GM23338 (cell line): ENCODE measurements at regions not wholly inside any gene's neighbourhood (a gene's known extent, or its start where the extent isn't known, plus 50 kb on each side); places are given as distances from the start of the nearest gene placed in this dataset.

ENCODE experiments used
- ATAC-seq: fragments of 200-7000 bp; cut with Tn5 transposase; 3 replicates; pipeline ENCODE4 v1.9.1; 2020
- DNase-seq: peaks from one replicate; pipeline ENCODE4 v3.0.0-alpha.2; 2015; ENCODE audit warnings: low spot score
- H2AFZ ChIP-seq: fragments of 200-600 bp; sonication (generic); 2 replicates; pipeline ENCODE4 v1.8.0; 2016; ENCODE audit warnings: antibody characterized with exemption, mild to moderate bottlenecking, moderate library complexity
- H3F3A ChIP-seq: fragments of 200-600 bp; sonication (generic); replicated peaks from 2 replicates; pipeline ENCODE4 v1.8.0; 2017; ENCODE audit warnings: antibody characterized with exemption, mixed run types, low read depth
- H3K27ac ChIP-seq: fragments of 200-600 bp; sonication (generic); 2 replicates; pipeline ENCODE4 v1.6.1; 2016; ENCODE audit warnings: low read depth
- H3K27me3 ChIP-seq: fragments of 200-600 bp; sonication (generic); 2 replicates; pipeline ENCODE4 v1.8.0; 2016; ENCODE audit warnings: mild to moderate bottlenecking, mixed run types, moderate library complexity; ENCODE audit not compliant: insufficient read depth
- H3K36me3 ChIP-seq: fragments of 200-600 bp; sonication (generic); 2 replicates; pipeline ENCODE4 v1.8.0; 2016; ENCODE audit warnings: mild to moderate bottlenecking; ENCODE audit not compliant: insufficient read depth
- H3K4me1 ChIP-seq: fragments of 200-600 bp; sonication (generic); 2 replicates; pipeline ENCODE4 v1.8.0; 2016; ENCODE audit warnings: mild to moderate bottlenecking, moderate library complexity; ENCODE audit not compliant: insufficient read depth
- H3K4me2 ChIP-seq: fragments of 200-600 bp; sonication (generic); 2 replicates; pipeline ENCODE4 v1.7.1; 2017; ENCODE audit warnings: mixed run types
- H3K4me3 ChIP-seq: fragments of 200-600 bp; sonication (generic); 2 replicates; pipeline ENCODE4 v1.6.1; 2016; ENCODE audit warnings: mixed run types
- H3K79me2 ChIP-seq: fragments of 200-600 bp; sonication (generic); replicated peaks from 2 replicates; pipeline ENCODE4 v1.8.0; 2017; ENCODE audit warnings: mild to moderate bottlenecking; ENCODE audit not compliant: insufficient read depth
- H3K9me2 ChIP-seq: fragments of 200-600 bp; sonication (generic); 2 replicates; pipeline ENCODE4 v1.8.0; 2017; ENCODE audit not compliant: insufficient read depth
- H4K20me1 ChIP-seq: fragments of 200-600 bp; sonication (generic); replicated peaks from 2 replicates; pipeline ENCODE4 v1.8.0; 2017; ENCODE audit warnings: mild to moderate bottlenecking; ENCODE audit not compliant: insufficient read depth
- H3K27ac Mint-ChIP-seq: 2 replicates; pipeline ENCODE4 v1.8.0; 2020; ENCODE audit warnings: inconsistent platforms, mild to moderate bottlenecking, moderate library complexity, mixed read lengths
- H3K27me3 Mint-ChIP-seq: 3 replicates; pipeline ENCODE4 v1.8.0; 2022; ENCODE audit warnings: low read depth, mild to moderate bottlenecking, moderate library complexity, mixed read lengths, inconsistent platforms; ENCODE audit not compliant: insufficient read depth, poor library complexity
- H3K36me3 Mint-ChIP-seq: 3 replicates; pipeline ENCODE4 v1.8.0; 2021; ENCODE audit warnings: low read depth, mild to moderate bottlenecking, inconsistent platforms, moderate library complexity, mixed read lengths
- H3K4me1 Mint-ChIP-seq: 3 replicates; pipeline ENCODE4 v1.8.0; 2020; ENCODE audit warnings: mild to moderate bottlenecking, inconsistent platforms, mixed read lengths
- H3K4me3 Mint-ChIP-seq: 3 replicates; pipeline ENCODE4 v1.8.0; 2021; ENCODE audit warnings: moderate library complexity, mild to moderate bottlenecking, inconsistent platforms, mixed read lengths
- H3K9me3 Mint-ChIP-seq: 3 replicates; pipeline ENCODE4 v1.8.0; 2020; ENCODE audit warnings: moderate library complexity, mild to moderate bottlenecking, inconsistent platforms, mixed read lengths
- CREB1 ChIP-seq: fragments of 250-450 bp; sonication (Bioruptor Pico); IDR thresholded peaks from 2 replicates; pipeline ENCODE4 v1.5.0; 2020; ENCODE audit warnings: low read depth, mild to moderate bottlenecking, moderate library complexity
- CTCF ChIP-seq, 2 experiments: fragments of 200-600 bp in 1 of 2; sonication (generic) in 1 of 2; conservative IDR thresholded peaks; 2 replicates each; pipeline versions ENCODE4 v1.5.1 to v1.6.1; 2016 to 2017; ENCODE audit warnings: antibody characterized with exemption in 2 of 2, low read depth in 2 of 2, mild to moderate bottlenecking in 2 of 2, moderate library complexity in 1 of 2
- EZH2phosphoT487 ChIP-seq: fragments of 200-600 bp; sonication (generic); IDR thresholded peaks from one replicate; pipeline ENCODE4 v1.8.1; 2018; ENCODE audit warnings: antibody characterized with exemption; ENCODE audit not compliant: unreplicated experiment
- JUNB ChIP-seq: IDR thresholded peaks from one replicate; pipeline ENCODE4 v1.6.1; 2016; ENCODE audit warnings: antibody characterized with exemption; ENCODE audit not compliant: unreplicated experiment
- POLR2AphosphoS5 ChIP-seq: IDR thresholded peaks from 2 replicates; pipeline ENCODE4 v1.6.1; 2016; ENCODE audit warnings: antibody characterized with exemption, low read depth
- REST ChIP-seq: IDR thresholded peaks from one replicate; pipeline ENCODE4 v1.6.1; 2018; ENCODE audit warnings: antibody characterized with exemption; ENCODE audit not compliant: unreplicated experiment
- STAT1 ChIP-seq: IDR thresholded peaks from one replicate; pipeline ENCODE4 v1.6.1; 2016; ENCODE audit warnings: antibody characterized with exemption; ENCODE audit not compliant: unreplicated experiment
- ZNF462 ChIP-seq: fragments of 250-450 bp; sonication (Bioruptor Pico); IDR thresholded peaks from 2 replicates; pipeline ENCODE4 v1.5.0; 2020; ENCODE audit warnings: mild to moderate bottlenecking, moderate library complexity

- Mint-ChIP-seq H3K4me3 (no peak overlapping the region), H3K36me3 (no peaks in the 10 kb centered on the region), H3K27ac (no peak overlapping the region), H3K9me3 (no peaks in the 10 kb centered on the region), H3K4me1 (no peaks in the 10 kb centered on the region), H3K27me3 (no peaks in the 10 kb centered on the region)
- Histone ChIP-seq H3K4me1 (no peaks in the 10 kb centered on the region), H4K20me1 (no peaks in the 10 kb centered on the region), H2AFZ (no peak overlapping the region), H3K27ac (no peak overlapping the region), H3F3A (no peaks in the 10 kb centered on the region), H3K36me3 (no peaks in the 10 kb centered on the region), H3K9me2 (peaks cover 9% of the 10 kb centered on the region; the same call in 1 of the 2 replicates), H3K4me3 (no peak overlapping the region), H3K27me3 (no peaks in the 10 kb centered on the region), H3K4me2 (no peak overlapping the region), H3K79me2 (no peaks in the 10 kb centered on the region)
- DNase-seq (no peak), ATAC-seq (no peak)
- TF ChIP-seq POLR2AphosphoS5 = no peak
- TF ChIP-seq EZH2phosphoT487 = no peak
- no peak for TF ChIP-seq STAT1
- no peak for TF ChIP-seq CREB1 (CRISPR knock-in tag)
- TF ChIP-seq JUNB = no peak
- no peak for TF ChIP-seq CTCF (conservative IDR thresholded peaks at IDR 0.05; ENCODE audit: low read depth in 2 of 2)
- no peak for TF ChIP-seq ZNF462
- no peak for TF ChIP-seq REST
Measured at GRCh38 chr7:110407242-110407641, 683.7 kb upstream of the LRRN3 start.
